ENCODE measurements at regions not wholly inside any gene's neighbourhood (a gene's known extent, or its start where the extent isn't known, plus 50 kb on each side); places are given as distances from the start of the nearest gene placed in this dataset.

GRCh38 chr17:74104921-74105320, 98.6 kb upstream of the RPL38 start:
- DNase-seq (ENCODE audit: insufficient read length, low spot score) (no peak), FAIRE-seq (no peak)
- TF ChIP-seq POLR2A (IDR thresholded peaks at IDR 0.05; ENCODE audit: low read depth, low read length), result no peak

- no peak for TF ChIP-seq POLR2A (IDR thresholded peaks at IDR 0.05; ENCODE audit: low read depth, low read length)
- no peak for DNase-seq (ENCODE audit: insufficient read length, low spot score)
- no peak for FAIRE-seq
Measured at GRCh38 chr17:74107107-74107506, 96.4 kb upstream of the RPL38 start.

- DNase-seq (ENCODE audit: insufficient read length, low spot score) (no peak), FAIRE-seq (no peak)
- TF ChIP-seq POLR2A (IDR thresholded peaks at IDR 0.05; ENCODE audit: low read depth, low read length), result no peak
Measured at GRCh38 chr17:74108126-74108705, 95.3 kb upstream of the RPL38 start.

- FAIRE-seq, result no peak
- no peak for DNase-seq (ENCODE audit: insufficient read length, low spot score)
- no peak for TF ChIP-seq POLR2A (IDR thresholded peaks at IDR 0.05; ENCODE audit: low read depth, low read length)
Measured at GRCh38 chr17:74110467-74110866, 93.0 kb upstream of the RPL38 start.

- TF ChIP-seq POLR2A (IDR thresholded peaks at IDR 0.05; ENCODE audit: low read depth, low read length), result no peak
- FAIRE-seq (no peak), DNase-seq (ENCODE audit: insufficient read length, low spot score) (no peak)
Measured at GRCh38 chr17:74113326-74113725, 90.2 kb upstream of the RPL38 start.

GRCh38 chr17:74113952-74114351, 89.5 kb upstream of the RPL38 start:
- DNase-seq (ENCODE audit: insufficient read length, low spot score) (no peak), FAIRE-seq (no peak)
- TF ChIP-seq POLR2A (IDR thresholded peaks at IDR 0.05; ENCODE audit: low read depth, low read length), result no peak

GRCh38 chr17:74114881-74115470, 88.5 kb upstream of the RPL38 start:
- no peak for TF ChIP-seq POLR2A (IDR thresholded peaks at IDR 0.05; ENCODE audit: low read depth, low read length)
- DNase-seq (ENCODE audit: insufficient read length, low spot score) (no peak), FAIRE-seq (no peak)

DNA sequence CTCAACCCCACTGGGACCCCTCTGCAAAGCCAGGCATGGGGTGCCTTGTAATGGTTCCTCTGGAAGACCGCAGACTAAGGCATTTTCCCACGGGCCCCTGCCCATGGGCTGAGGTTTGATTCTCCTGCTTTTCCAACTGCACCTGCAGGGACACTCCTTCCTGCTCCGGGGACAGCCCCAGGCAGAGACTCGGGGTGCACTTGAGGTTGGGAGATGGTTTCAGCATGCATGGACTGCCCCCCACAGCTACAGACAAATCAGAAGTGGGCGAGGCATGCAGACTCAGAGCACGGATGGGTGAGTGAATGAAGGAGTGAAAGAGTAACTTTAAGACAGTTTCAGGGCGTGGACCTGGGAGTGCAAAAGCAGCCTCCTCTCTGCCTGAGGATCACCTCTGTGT, 87.9 kb upstream of the RPL38 start:
- DNase-seq (ENCODE audit: insufficient read length, low spot score), result no peak
- no peak for FAIRE-seq
- no peak for TF ChIP-seq POLR2A (IDR thresholded peaks at IDR 0.05; ENCODE audit: low read depth, low read length)

DNA sequence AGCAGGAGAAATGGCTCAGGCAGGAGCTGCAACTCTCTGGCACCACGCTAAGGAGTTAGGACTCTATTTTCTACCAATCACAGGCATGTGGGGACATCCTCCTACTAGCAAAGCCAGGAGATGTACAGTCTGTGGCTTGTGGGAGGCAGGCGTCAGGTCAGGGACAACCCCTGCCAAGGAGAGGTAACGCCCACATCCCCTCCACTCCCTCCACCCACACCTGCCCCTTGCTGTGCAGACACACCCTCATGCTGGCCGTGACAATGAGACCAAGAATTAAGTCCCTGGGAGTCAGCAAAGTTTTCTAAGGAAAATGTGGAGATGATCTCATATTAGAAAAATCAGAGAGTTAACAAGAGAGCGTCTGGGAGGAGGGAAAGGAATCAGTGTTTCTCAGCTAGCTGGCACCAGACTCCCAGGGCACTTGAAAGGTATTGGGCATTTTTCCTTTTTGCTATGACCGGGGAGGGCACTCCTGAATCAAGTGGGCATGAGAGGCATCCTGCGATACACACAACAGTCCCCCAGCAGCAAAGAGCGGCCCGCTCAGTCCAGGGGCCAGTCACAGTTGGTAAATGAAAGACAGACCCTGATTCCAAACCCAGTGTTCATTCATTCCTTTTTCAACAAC, 87.3 kb upstream of the RPL38 start:
- DNase-seq (ENCODE audit: insufficient read length, low spot score), result peak; percentile 65
- no peak for FAIRE-seq
- TF ChIP-seq POLR2A (IDR thresholded peaks at IDR 0.05; ENCODE audit: low read depth, low read length), result no peak

DNA sequence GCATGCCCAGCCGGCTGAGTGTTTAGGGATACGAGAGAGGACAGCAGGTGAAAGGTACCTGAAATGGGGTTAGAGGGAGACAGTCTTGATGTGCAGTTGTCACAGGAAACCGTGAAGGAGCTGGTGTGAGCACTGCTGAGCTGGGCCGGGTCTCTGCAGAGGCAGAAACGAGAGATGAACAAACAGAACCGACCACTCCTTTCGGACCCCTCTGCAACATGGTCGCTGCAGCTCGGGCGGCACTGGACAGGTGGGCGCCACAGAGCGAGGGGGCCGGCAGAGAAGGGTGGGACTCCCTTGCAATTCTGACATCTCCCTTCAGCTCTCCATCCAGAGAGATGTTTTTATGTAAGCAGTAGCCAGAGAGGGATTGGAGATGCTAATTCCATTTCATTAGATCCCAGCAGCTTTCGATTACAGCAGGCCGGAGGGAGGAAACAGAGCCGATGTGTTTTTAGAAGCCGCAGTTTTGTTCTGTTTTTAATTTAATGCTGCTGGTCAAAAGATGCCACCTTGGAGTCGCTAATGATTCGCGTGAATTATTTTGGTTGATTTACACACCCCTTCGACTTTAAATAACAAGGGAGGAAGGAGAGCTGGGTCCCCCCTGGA, 86.3 kb upstream of the RPL38 start:
- TF ChIP-seq POLR2A (IDR thresholded peaks at IDR 0.05; ENCODE audit: low read depth, low read length), result no peak
- DNase-seq (ENCODE audit: insufficient read length, low spot score) (no peak), FAIRE-seq (no peak)

- DNase-seq (ENCODE audit: insufficient read length, low spot score) (no peak), FAIRE-seq (no peak)
- TF ChIP-seq POLR2A (IDR thresholded peaks at IDR 0.05; ENCODE audit: low read depth, low read length), result no peak
Measured at GRCh38 chr17:74117999-74118421, 85.5 kb upstream of the RPL38 start.

DNA sequence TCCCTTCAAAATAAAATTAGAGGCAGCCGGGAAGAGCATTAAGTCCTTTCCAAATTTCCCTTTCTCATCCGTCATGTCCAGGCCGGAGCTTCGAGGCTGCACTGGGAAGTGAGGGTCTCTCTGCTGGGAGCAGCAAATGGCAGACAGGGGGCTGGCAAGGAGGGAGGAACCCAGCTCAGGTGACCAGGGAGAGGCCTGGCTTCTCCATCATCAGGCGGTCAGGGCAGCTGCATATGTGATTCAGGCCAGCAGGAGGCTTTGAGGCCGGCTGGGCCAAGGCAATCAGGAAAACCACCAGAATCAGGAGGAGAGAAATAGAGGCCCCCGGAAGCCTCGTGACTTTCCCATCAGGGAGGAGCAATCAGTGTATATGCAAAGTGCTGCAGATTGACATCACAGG, 85.0 kb upstream of the RPL38 start:
- no peak for TF ChIP-seq POLR2A (IDR thresholded peaks at IDR 0.05; ENCODE audit: low read depth, low read length)
- FAIRE-seq (no peak), DNase-seq (ENCODE audit: insufficient read length, low spot score) (no peak)

GRCh38 chr17:74119049-74119580, 84.4 kb upstream of the RPL38 start:
- TF ChIP-seq POLR2A (IDR thresholded peaks at IDR 0.05; ENCODE audit: low read depth, low read length), result no peak
- no peak for FAIRE-seq
- no peak for DNase-seq (ENCODE audit: insufficient read length, low spot score)

- DNase-seq (ENCODE audit: insufficient read length, low spot score) (no peak), FAIRE-seq (no peak)
- TF ChIP-seq POLR2A (IDR thresholded peaks at IDR 0.05; ENCODE audit: low read depth, low read length), result no peak
Measured at GRCh38 chr17:74119965-74120364, 83.5 kb upstream of the RPL38 start.
